Ovary (tissue), 7 donors: ENCODE measurements at regions not wholly inside any gene's neighbourhood (a gene's known extent, or its start where the extent isn't known, plus 50 kb on each side); places are given as distances from the start of the nearest gene placed in this dataset.

Source experiments
- DNase-seq, 5 donors: peaks; one replicate each; pipeline ENCODE4 v3.0.0-alpha.2; 2019 to 2020
- H3K27ac ChIP-seq, 2 donors: fragments of 200-600 bp; one replicate each; pipeline versions ENCODE4 v1.5.1 to v1.8.0; 2019 to 2022
- H3K27me3 ChIP-seq: fragments of 200-600 bp; one replicate; pipeline ENCODE4 v1.8.0; 2022
- H3K36me3 ChIP-seq: fragments of 200-600 bp; sonication (generic); one replicate; pipeline ENCODE4 v1.5.1; 2019
- H3K4me1 ChIP-seq: one replicate; pipeline ENCODE4 v1.8.1; 2013; ENCODE audit warnings: mild to moderate bottlenecking, moderate library complexity; ENCODE audit not compliant: insufficient read depth
- H3K4me3 ChIP-seq: fragments of 200-600 bp; sonication (generic); one replicate; pipeline ENCODE4 v1.5.1; 2017
- H3K9me3 ChIP-seq, 2 donors: fragments of 200-600 bp in 1 of 2; sonication (generic) in 1 of 2; one replicate each; pipeline versions ENCODE4 v1.5.1 to v1.8.1; 2013 to 2019; ENCODE audit warnings: mild to moderate bottlenecking in 1 of 2, moderate library complexity in 1 of 2
- EP300 ChIP-seq: sonication (generic); formaldehyde crosslinking; IDR thresholded peaks from one replicate; pipeline ENCODE4 v1.6.1; 2017; ENCODE audit warnings: antibody characterized with exemption
- POLR2A ChIP-seq: fragments of 450-650 bp; IDR thresholded peaks from one replicate; pipeline ENCODE4 v1.6.1; 2017; ENCODE audit warnings: antibody characterized with exemption, mild to moderate bottlenecking, moderate library complexity
- WGBS, 3 donors: extraction: QIAGEN DNeasy Blood & Tissue Kit in 1 of 3; methylation state at CpG; one replicate each; pipeline versions ENCODE4 v1.1.5 to v1.1.7; 2013 to 2017; 5-methylcytosine and 5-hydroxymethylcytosine counted together
- intact Hi-C, 4 donors: fragments of 100-400 bp; cut with DNase I; formaldehyde crosslinking; loops; one replicate each; pipeline versions ENCODE4 v1.11.0 to v1.15.1; 2022 to 2023
- TF ChIP-seq, protein P1 (sequence below), 3 donors: fragments of 450-650 bp in 2 of 3; fragments of 200-600 bp in 1 of 3; IDR thresholded peaks; one replicate each; pipeline versions ENCODE4 v1.5.1 to v1.8.0; 2016 to 2022; ENCODE audit warnings: antibody characterized with exemption in 3 of 3, mild to moderate bottlenecking in 1 of 3
- donor health status: DM: no; HTN: no; CAD: no; lungs with moderate emphysema.
- donor health status: DM: no; HTN: no; CAD: no.
- donor health status: Bipolar disorder and iron deficiency.
- donor health status: DM: no; HTN: no; CAD: no.
- donor health status: DM: yes; HTN: yes; CAD: no.

DNA sequence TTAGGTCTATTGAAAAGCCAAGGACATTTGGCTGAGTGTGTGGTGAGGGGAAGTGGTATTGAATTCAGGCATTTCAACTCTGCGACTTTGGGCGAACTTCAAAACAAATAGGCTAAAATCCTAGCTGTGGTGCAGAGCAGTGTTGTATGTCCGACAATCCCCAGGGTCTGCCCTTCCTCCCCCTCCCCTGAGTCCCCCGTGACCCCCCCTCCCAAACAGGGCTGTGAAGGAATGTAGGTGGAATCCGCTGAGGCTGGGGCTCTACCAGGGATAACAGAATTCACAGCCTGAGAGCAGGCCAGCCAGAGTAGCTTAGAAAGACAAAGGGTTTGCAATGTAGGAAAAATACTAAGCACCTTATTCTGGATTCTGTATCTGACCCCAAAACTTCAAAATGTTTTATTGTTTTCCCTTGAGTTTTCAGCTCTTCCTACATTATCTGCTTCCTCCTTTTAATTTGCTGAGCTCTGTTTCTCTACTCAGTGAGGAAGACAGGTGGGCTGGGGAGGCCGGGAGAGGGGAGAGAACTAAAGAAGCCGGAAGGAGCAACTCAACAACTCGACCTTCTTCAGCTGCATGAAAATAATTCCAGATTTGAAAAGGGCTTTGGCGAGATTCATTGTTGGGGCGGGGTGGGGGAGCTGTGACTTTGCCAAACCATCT is 315.2 kb downstream of the BLID start:
- 3 to 5% (median 3%) methylated on average over 10 of the region's 10 CpGs for WGBS, 3 donors

DNA sequence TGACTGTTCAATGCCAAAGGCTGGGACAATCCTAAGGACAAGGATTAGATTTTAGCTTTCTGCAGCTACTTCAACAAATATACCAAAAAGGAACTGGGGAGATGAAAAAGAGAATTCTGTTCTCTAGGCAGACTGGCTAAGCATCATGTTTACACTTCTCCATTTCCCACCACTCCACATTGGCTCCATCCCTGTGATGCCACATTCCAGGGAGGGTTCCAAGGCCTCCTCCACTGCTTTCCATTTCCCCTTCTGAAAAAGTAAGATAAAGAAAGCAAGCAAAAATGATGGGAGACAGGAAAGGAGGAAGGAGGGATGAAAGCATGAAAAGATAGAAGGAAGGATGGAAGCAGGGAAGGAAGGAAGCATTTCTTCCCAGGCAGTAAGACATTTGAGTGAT is 315.8 kb downstream of the BLID start:
- intact Hi-C loops, result no loop called here
- TF ChIP-seq POLR2A, result no peak
- TF ChIP-seq, protein P1, sequence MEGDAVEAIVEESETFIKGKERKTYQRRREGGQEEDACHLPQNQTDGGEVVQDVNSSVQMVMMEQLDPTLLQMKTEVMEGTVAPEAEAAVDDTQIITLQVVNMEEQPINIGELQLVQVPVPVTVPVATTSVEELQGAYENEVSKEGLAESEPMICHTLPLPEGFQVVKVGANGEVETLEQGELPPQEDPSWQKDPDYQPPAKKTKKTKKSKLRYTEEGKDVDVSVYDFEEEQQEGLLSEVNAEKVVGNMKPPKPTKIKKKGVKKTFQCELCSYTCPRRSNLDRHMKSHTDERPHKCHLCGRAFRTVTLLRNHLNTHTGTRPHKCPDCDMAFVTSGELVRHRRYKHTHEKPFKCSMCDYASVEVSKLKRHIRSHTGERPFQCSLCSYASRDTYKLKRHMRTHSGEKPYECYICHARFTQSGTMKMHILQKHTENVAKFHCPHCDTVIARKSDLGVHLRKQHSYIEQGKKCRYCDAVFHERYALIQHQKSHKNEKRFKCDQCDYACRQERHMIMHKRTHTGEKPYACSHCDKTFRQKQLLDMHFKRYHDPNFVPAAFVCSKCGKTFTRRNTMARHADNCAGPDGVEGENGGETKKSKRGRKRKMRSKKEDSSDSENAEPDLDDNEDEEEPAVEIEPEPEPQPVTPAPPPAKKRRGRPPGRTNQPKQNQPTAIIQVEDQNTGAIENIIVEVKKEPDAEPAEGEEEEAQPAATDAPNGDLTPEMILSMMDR (IDR thresholded peaks at IDR 0.05), result no peak
- no peak for TF ChIP-seq EP300
- Histone ChIP-seq H3K27me3 (no peaks in the 10 kb centered on the region), H3K9me3 (no peaks in the 10 kb centered on the region), H3K4me3 (no peak overlapping the region), H3K36me3 (no peaks in the 10 kb centered on the region), H3K27ac (peak overlapping the region in 1 of 2 donors; percentile 84), H3K4me1 (peaks cover 15% of the 10 kb centered on the region)
- no peak for DNase-seq

More for the DNA sequence above, 315.2 kb downstream of the BLID start:
- Histone ChIP-seq H3K27ac (peak overlapping the region; percentile 54 to 84), H3K36me3 (no peaks in the 10 kb centered on the region), H3K4me1 (peaks cover 15% of the 10 kb centered on the region), H3K4me3 (no peak overlapping the region), H3K27me3 (no peaks in the 10 kb centered on the region), H3K9me3 (no peaks in the 10 kb centered on the region)
- DNase-seq, result peak; percentile 59 to 78 (median 76)
- intact Hi-C loops, result no loop called here
- TF ChIP-seq POLR2A (no peak), EP300 (no peak)
- TF ChIP-seq, protein P1 (IDR thresholded peaks at IDR 0.05), result no peak

DNA sequence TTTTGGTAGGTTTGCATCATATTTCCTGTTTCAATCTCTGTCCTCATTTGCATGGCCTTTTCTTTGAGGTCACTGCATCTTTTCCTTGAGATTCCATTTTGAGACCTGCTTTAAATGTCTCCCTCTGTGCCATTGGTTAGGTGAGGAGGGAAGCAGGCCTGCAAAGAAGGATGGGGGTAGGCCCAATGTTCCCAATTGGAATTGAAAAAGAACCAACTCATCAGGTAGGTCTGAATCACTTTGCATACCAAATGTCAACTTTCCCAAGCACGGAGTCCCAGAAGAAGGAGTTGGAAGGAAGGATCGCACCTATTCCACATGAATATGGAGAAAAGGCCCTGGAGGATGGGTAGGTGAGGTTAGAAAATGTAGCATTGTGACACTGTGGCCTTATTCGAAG is 318.5 kb downstream of the BLID start:
- no peak for TF ChIP-seq POLR2A
- TF ChIP-seq, protein P1 (IDR thresholded peaks at IDR 0.05), result no peak
- 92 to 96% (median 95%) methylated on average over 3 of the region's 3 CpGs for WGBS, 3 donors
- no peak for DNase-seq

DNA sequence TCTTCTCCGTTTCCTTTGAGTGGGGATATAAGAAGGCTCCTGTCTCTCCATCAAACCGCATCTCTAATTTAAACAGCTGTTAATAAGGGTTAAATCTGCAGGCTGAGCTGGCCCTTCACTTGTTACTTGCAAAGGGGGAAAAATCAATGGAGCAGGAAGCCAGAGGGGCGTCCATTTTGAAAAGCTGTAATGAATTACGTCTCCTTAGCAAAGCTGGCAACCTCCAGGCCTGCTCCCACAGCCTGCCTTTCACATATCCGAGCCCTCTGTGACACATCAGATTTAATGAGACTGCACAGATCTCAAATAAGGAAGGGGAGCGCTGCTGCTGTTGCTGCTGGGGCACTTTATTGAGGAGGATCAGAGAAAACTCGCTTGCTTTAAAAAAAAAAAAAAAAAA is 320.8 kb downstream of the BLID start:
- H3K4me3 ChIP-seq, result no peak overlapping the region
- H3K36me3 ChIP-seq, result no peaks in the 10 kb centered on the region
- no peaks in the 10 kb centered on the region for H3K9me3 ChIP-seq
- 86 to 91% (median 88%) methylated on average over 7 of the region's 7 CpGs for WGBS, 3 donors
- intact Hi-C loops, result no loop called here
- no peak for DNase-seq
- peaks cover 10% of the 10 kb centered on the region for H3K4me1 ChIP-seq
- H3K27me3 ChIP-seq, result no peaks in the 10 kb centered on the region
- TF ChIP-seq EP300 (no peak), POLR2A (no peak)
- TF ChIP-seq, protein P1 (IDR thresholded peaks at IDR 0.05), result no peak
- H3K27ac ChIP-seq, result no peak overlapping the region

More for the DNA sequence above, 318.5 kb downstream of the BLID start:
- no peaks in the 10 kb centered on the region for H3K9me3 ChIP-seq
- no peaks in the 10 kb centered on the region for H3K36me3 ChIP-seq
- no peak overlapping the region for H3K4me3 ChIP-seq
- H3K27ac ChIP-seq, result no peak overlapping the region
- no peaks in the 10 kb centered on the region for H3K27me3 ChIP-seq
- H3K4me1 ChIP-seq, result peaks cover 18% of the 10 kb centered on the region
- intact Hi-C loops, result no loop called here
